Esophagus muscularis mucosa (tissue), 4 donors: ENCODE measurements at regions not wholly inside any gene's neighbourhood (a gene's known extent, or its start where the extent isn't known, plus 50 kb on each side); places are given as distances from the start of the nearest gene placed in this dataset.

Experiments
- DNase-seq: peaks from one replicate; pipeline ENCODE4 v3.0.0-alpha.2; 2017; ENCODE audit errors: extremely low spot score
- H3K27ac ChIP-seq, 4 donors: fragments of 200-600 bp; sonication (generic); replicated peaks in 1 of 4; 1 replicate in 3 of 4; 2 replicates in 1 of 4; pipeline ENCODE4 v1.5.1; 2016 to 2019; ENCODE audit warnings: mild to moderate bottlenecking in 1 of 4
- H3K27me3 ChIP-seq, 4 donors: fragments of 200-600 bp; sonication (generic); one replicate each; pipeline versions ENCODE4 v1.5.1 to v1.6.0; 2016 to 2019
- H3K36me3 ChIP-seq, 4 donors: fragments of 200-600 bp; sonication (generic); one replicate each; pipeline ENCODE4 v1.5.1; 2016 to 2019
- H3K4me1 ChIP-seq, 4 donors: fragments of 200-600 bp; sonication (generic); one replicate each; pipeline ENCODE4 v1.5.1; 2016 to 2019
- H3K4me3 ChIP-seq, 4 donors: fragments of 200-600 bp; sonication (generic); 1 replicate in 2 of 4; 2 replicates in 2 of 4; pipeline ENCODE4 v1.5.1; 2016 to 2019; ENCODE audit warnings: mild to moderate bottlenecking in 4 of 4, moderate library complexity in 1 of 4
- H3K9me3 ChIP-seq, 4 donors: fragments of 200-600 bp; sonication (generic); 1 replicate in 3 of 4; 2 replicates in 1 of 4; pipeline ENCODE4 v1.5.1; 2016 to 2019
- CTCF ChIP-seq, 3 experiments: fragments of 200-600 bp in 2 of 3; fragments of 450-650 bp in 1 of 3; sonication (generic) in 2 of 3; IDR thresholded peaks; one replicate each; pipeline ENCODE4 v1.5.1; 2017 to 2019; ENCODE audit warnings: antibody characterized with exemption in 3 of 3, mild to moderate bottlenecking in 2 of 3, moderate library complexity in 1 of 3
- EP300 ChIP-seq: sonication (generic); formaldehyde crosslinking; IDR thresholded peaks from one replicate; pipeline ENCODE4 v1.6.1; 2017; ENCODE audit warnings: antibody characterized with exemption
- POLR2A ChIP-seq: fragments of 450-650 bp; IDR thresholded peaks from one replicate; pipeline ENCODE4 v1.6.1; 2017; ENCODE audit warnings: antibody characterized with exemption, moderate library complexity, mild to moderate bottlenecking, low read depth
- POLR2AphosphoS5 ChIP-seq, 2 donors: sonication (generic); formaldehyde crosslinking; IDR thresholded peaks; one replicate each; pipeline ENCODE4 v1.6.1; 2017; ENCODE audit warnings: antibody characterized with exemption in 2 of 2
- WGBS: methylation state at CpG from one replicate; pipeline ENCODE4 v1.1.5; 2018; 5-methylcytosine and 5-hydroxymethylcytosine counted together
- intact Hi-C: fragments of 100-400 bp; cut with DNase I; formaldehyde crosslinking; loops from one replicate; pipeline ENCODE4 v1.15.1; 2023

- Histone ChIP-seq H3K27ac (no peak overlapping the region), H3K9me3 (no peaks in the 10 kb centered on the region), H3K36me3 (no peaks in the 10 kb centered on the region), H3K4me1 (peaks cover 7 to 62% (median 39%) of the 10 kb centered on the region in 4 donors), H3K27me3 (no peaks in the 10 kb centered on the region), H3K4me3 (no peak overlapping the region)
- no peak for TF ChIP-seq EP300
- no peak for TF ChIP-seq POLR2AphosphoS5 (IDR thresholded peaks at IDR 0.05)
- TF ChIP-seq CTCF (IDR thresholded peaks at IDR 0.05): no peak
- no peak for TF ChIP-seq POLR2A
- no peak for DNase-seq
- 57% methylated on average over 1 of the region's 1 CpG for WGBS
- intact Hi-C loops: no loop called here
These were observed 178.7 kb upstream of the PRPS1L1 start for GRCh38 chr7:18206331-18206730.

DNA sequence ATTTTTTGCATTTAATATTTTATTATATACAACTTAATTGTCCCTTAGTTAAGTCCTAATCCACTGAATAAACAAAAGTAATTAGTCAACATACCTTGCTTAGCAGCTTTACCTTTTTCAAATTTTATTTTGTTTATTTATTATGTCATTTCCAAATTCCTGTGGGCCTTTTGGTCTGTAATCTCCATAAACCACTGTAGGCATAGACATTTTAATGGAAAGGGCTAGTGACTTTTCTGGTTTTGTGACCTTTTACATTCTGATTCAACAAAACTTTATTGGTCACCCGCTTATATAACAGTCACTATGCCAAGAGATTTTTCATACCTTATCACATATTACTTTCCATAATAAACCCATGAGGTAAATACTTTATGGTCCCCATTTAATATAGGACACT, 181.3 kb upstream of the PRPS1L1 start:
- no peaks in the 10 kb centered on the region for H3K9me3 ChIP-seq
- no peak for TF ChIP-seq EP300
- TF ChIP-seq POLR2AphosphoS5 (IDR thresholded peaks at IDR 0.05): no peak
- no peak for TF ChIP-seq CTCF (IDR thresholded peaks at IDR 0.05)
- no peak for TF ChIP-seq POLR2A
- H3K4me3 ChIP-seq: no peak overlapping the region
- no peak overlapping the region for H3K27ac ChIP-seq
- 92% methylated on average over 1 of the region's 1 CpG for WGBS
- intact Hi-C loops: no loop called here
- no peaks in the 10 kb centered on the region for H3K27me3 ChIP-seq
- DNase-seq: no peak
- H3K36me3 ChIP-seq: no peaks in the 10 kb centered on the region
- peaks cover 13 to 62% (median 42%) of the 10 kb centered on the region in 4 donors for H3K4me1 ChIP-seq

DNA sequence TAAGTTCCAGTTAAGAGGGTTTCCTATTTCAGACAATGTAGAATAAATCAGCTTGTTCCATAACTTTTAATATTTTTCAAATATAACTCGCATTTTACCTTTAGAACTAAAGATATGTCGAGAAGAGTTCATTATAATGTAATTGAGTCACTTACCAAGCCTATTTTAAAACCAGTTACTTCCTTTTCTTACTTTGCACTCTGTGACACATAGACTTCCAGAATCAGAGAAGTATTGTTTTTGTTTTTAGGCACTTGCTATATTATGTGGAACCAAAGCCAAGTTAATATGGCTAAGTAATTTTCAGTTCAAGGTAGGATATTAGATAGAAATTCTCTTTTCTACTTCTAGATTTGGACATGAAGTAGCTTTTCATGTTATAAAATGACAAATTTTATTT, 182.7 kb upstream of the PRPS1L1 start:
- Histone ChIP-seq H3K27me3 (no peaks in the 10 kb centered on the region), H3K4me3 (no peak overlapping the region), H3K9me3 (no peaks in the 10 kb centered on the region), H3K27ac (no peak overlapping the region), H3K36me3 (no peaks in the 10 kb centered on the region), H3K4me1 (peaks cover 13 to 55% (median 45%) of the 10 kb centered on the region in 4 donors)
- TF ChIP-seq POLR2A (no peak), POLR2AphosphoS5 (IDR thresholded peaks at IDR 0.05) (no peak), CTCF (IDR thresholded peaks at IDR 0.05) (no peak)
- intact Hi-C loops: loop anchor here (10.0 kb wide), 1 partner anchor 124 kb away; no protein-coding TSS in a partner anchor
- WGBS: 72% methylated on average over 2 of the region's 2 CpGs
- DNase-seq: no peak

DNA sequence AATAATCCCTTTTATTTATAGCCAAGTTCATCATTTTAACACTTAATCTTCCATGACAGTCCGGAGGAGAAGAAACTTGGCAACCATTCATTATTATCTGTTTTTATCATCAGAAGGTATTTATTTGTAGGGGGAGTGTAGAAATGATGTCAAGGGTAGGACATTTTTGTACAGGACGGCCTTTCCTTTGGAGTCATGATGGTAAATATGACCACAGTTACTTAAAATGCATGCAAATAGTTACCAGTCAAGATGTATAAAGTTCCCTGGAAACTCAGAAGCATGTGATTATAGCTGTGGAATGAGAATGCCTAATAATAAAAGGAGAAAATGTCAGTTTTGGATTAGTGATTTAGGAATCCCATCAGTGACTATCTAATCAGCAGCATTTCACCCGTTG, 183.1 kb upstream of the PRPS1L1 start:
- Histone ChIP-seq H3K36me3 (no peaks in the 10 kb centered on the region), H3K9me3 (no peaks in the 10 kb centered on the region), H3K4me3 (no peak overlapping the region), H3K27me3 (no peaks in the 10 kb centered on the region), H3K4me1 (peaks cover 13 to 53% (median 45%) of the 10 kb centered on the region in 4 donors), H3K27ac (no peak overlapping the region)
- no peak for DNase-seq
- TF ChIP-seq POLR2A: no peak
- TF ChIP-seq POLR2AphosphoS5 (IDR thresholded peaks at IDR 0.05): no peak
- TF ChIP-seq EP300: no peak
- no peak for TF ChIP-seq CTCF (IDR thresholded peaks at IDR 0.05)
- intact Hi-C loops: loop anchor here (10.0 kb wide), 1 partner anchor 124 kb away; no protein-coding TSS in a partner anchor
- WGBS: 63% methylated on average over 3 of the region's 3 CpGs

DNA sequence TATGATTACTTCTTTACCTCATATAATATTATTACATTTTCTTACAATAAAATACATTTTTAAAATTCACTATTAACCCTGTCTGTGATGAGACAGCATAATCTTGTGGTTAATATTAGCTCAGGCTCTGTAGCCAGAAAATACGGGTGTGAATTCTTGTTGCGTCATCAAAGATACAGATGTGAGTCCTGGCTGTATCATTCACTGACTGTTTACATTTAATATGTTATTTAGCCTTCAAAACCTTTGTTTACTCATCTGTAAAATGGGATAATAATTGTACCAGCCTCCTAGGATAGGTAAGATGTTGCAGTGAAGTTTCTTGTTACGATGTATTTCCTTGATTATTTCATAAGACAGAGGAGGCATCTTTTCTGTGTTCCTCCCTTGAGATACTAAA, 184.7 kb upstream of the PRPS1L1 start:
- WGBS: 25% methylated on average over 3 of the region's 3 CpGs

More for the DNA sequence above, 184.7 kb upstream of the PRPS1L1 start:
- intact Hi-C loops: loop anchor here (10.0 kb wide), 1 partner anchor 122 kb away; no protein-coding TSS in a partner anchor
- no peaks in the 10 kb centered on the region for H3K27me3 ChIP-seq
- no peaks in the 10 kb centered on the region for H3K9me3 ChIP-seq
- no peaks in the 10 kb centered on the region for H3K36me3 ChIP-seq
- TF ChIP-seq POLR2A (no peak), EP300 (no peak), POLR2AphosphoS5 (IDR thresholded peaks at IDR 0.05) (no peak), CTCF (IDR thresholded peaks at IDR 0.05) (no peak)
- no peak overlapping the region for H3K4me3 ChIP-seq
- DNase-seq: no peak
- H3K27ac ChIP-seq: peak overlapping the region; percentile 12 to 65 (median 53)
- peaks cover 13 to 49% (median 40%) of the 10 kb centered on the region in 4 donors for H3K4me1 ChIP-seq
